Ascending aorta (tissue), 2 donors: ENCODE measurements at regions not wholly inside any gene's neighbourhood (a gene's known extent, or its start where the extent isn't known, plus 50 kb on each side); places are given as distances from the start of the nearest gene placed in this dataset.

Source experiments
- DNase-seq, 2 donors: peaks; one replicate each; pipeline ENCODE4 v3.0.0-alpha.2; 2019; ENCODE audit warnings: low spot score in 2 of 2
- H3K27ac ChIP-seq, 2 donors: fragments of 200-600 bp; sonication (generic); one replicate each; pipeline ENCODE4 v1.5.1; 2016 to 2017; ENCODE audit warnings: mild to moderate bottlenecking in 1 of 2
- H3K27me3 ChIP-seq: fragments of 200-600 bp; sonication (generic); one replicate; pipeline ENCODE4 v1.5.1; 2017
- H3K36me3 ChIP-seq, 2 donors: fragments of 200-600 bp; sonication (generic); one replicate each; pipeline ENCODE4 v1.5.1; 2016
- H3K4me1 ChIP-seq, 2 donors: fragments of 200-600 bp; sonication (generic); one replicate each; pipeline ENCODE4 v1.5.1; 2016 to 2017; ENCODE audit warnings: mild to moderate bottlenecking in 1 of 2
- H3K4me3 ChIP-seq, 2 donors: fragments of 200-600 bp; sonication (generic); one replicate each; pipeline ENCODE4 v1.5.1; 2016 to 2017; ENCODE audit warnings: mild to moderate bottlenecking in 1 of 2
- H3K9me3 ChIP-seq, 2 donors: fragments of 200-600 bp; sonication (generic); one replicate each; pipeline ENCODE4 v1.5.1; 2016
- CTCF ChIP-seq, 3 experiments: fragments of 200-600 bp in 2 of 3; fragments of 450-650 bp in 1 of 3; sonication (generic) in 2 of 3; IDR thresholded peaks; one replicate each; pipeline ENCODE4 v1.5.1; 2016 to 2019; ENCODE audit warnings: antibody characterized with exemption in 3 of 3, mild to moderate bottlenecking in 1 of 3, moderate library complexity in 1 of 3
- intact Hi-C: fragments of 100-400 bp; cut with DNase I; formaldehyde crosslinking; loops from one replicate; pipeline ENCODE4 v1.15.1; 2023

GRCh38 chr1:193663965-193664364, 477.6 kb upstream of the B3GALT2 start:
- H3K9me3 ChIP-seq: no peaks in the 10 kb centered on the region
- no peaks in the 10 kb centered on the region for H3K27me3 ChIP-seq
- H3K27ac ChIP-seq: no peak overlapping the region
- intact Hi-C loops: no loop called here
- no peak overlapping the region for H3K4me3 ChIP-seq
- DNase-seq: no peak
- TF ChIP-seq CTCF (IDR thresholded peaks at IDR 0.05): no peak
- H3K36me3 ChIP-seq: no peaks in the 10 kb centered on the region
- peaks cover 0 to 6% of the 10 kb centered on the region in 2 donors for H3K4me1 ChIP-seq

- H3K4me3 ChIP-seq: no peak overlapping the region
- H3K27me3 ChIP-seq: no peaks in the 10 kb centered on the region
- no peaks in the 10 kb centered on the region for H3K36me3 ChIP-seq
- no peak overlapping the region for H3K27ac ChIP-seq
- intact Hi-C loops: no loop called here
- H3K9me3 ChIP-seq: no peaks in the 10 kb centered on the region
- TF ChIP-seq CTCF (IDR thresholded peaks at IDR 0.05): no peak
- no peak for DNase-seq
- H3K4me1 ChIP-seq: peaks cover 3 to 17% of the 10 kb centered on the region in 2 donors
Measured at GRCh38 chr1:193662030-193662429, 475.6 kb upstream of the B3GALT2 start.

- no peak for DNase-seq
Measured at GRCh38 chr1:193661385-193661784, 475.0 kb upstream of the B3GALT2 start.

GRCh38 chr1:193660428-193660827, 474.0 kb upstream of the B3GALT2 start:
- Histone ChIP-seq H3K27ac (no peak overlapping the region), H3K4me1 (peaks cover 3 to 17% of the 10 kb centered on the region in 2 donors), H3K4me3 (no peak overlapping the region), H3K36me3 (no peaks in the 10 kb centered on the region), H3K27me3 (no peaks in the 10 kb centered on the region), H3K9me3 (no peaks in the 10 kb centered on the region)
- intact Hi-C loops: no loop called here
- no peak for DNase-seq
- no peak for TF ChIP-seq CTCF (IDR thresholded peaks at IDR 0.05)

More at GRCh38 chr1:193661385-193661784, 475.0 kb upstream of the B3GALT2 start:
- Histone ChIP-seq H3K9me3 (no peaks in the 10 kb centered on the region), H3K27ac (no peak overlapping the region), H3K4me3 (no peak overlapping the region), H3K36me3 (no peaks in the 10 kb centered on the region), H3K4me1 (peaks cover 3 to 17% of the 10 kb centered on the region in 2 donors), H3K27me3 (no peaks in the 10 kb centered on the region)
- no peak for TF ChIP-seq CTCF (IDR thresholded peaks at IDR 0.05)
- intact Hi-C loops: no loop called here

GRCh38 chr1:193658691-193659090, 472.3 kb upstream of the B3GALT2 start:
- H3K4me3 ChIP-seq: no peak overlapping the region
- H3K4me1 ChIP-seq: peaks cover 3 to 17% of the 10 kb centered on the region in 2 donors
- TF ChIP-seq CTCF (IDR thresholded peaks at IDR 0.05): no peak
- H3K27me3 ChIP-seq: no peaks in the 10 kb centered on the region
- intact Hi-C loops: no loop called here
- no peaks in the 10 kb centered on the region for H3K9me3 ChIP-seq
- no peak for DNase-seq
- peak overlapping the region; percentile 10 to 34 for H3K27ac ChIP-seq
- no peaks in the 10 kb centered on the region for H3K36me3 ChIP-seq

- Histone ChIP-seq H3K4me3 (no peak overlapping the region), H3K36me3 (no peaks in the 10 kb centered on the region), H3K4me1 (peaks cover 3 to 17% of the 10 kb centered on the region in 2 donors), H3K27ac (peak overlapping the region; percentile 10 to 34), H3K9me3 (no peaks in the 10 kb centered on the region), H3K27me3 (no peaks in the 10 kb centered on the region)
- intact Hi-C loops: no loop called here
- no peak for DNase-seq
- TF ChIP-seq CTCF (IDR thresholded peaks at IDR 0.05): no peak
Measured at GRCh38 chr1:193658081-193658480, 471.7 kb upstream of the B3GALT2 start.
